ENCODE measurements at regions not wholly inside any gene's neighbourhood (a gene's known extent, or its start where the extent isn't known, plus 50 kb on each side); places are given as distances from the start of the nearest gene placed in this dataset.

GRCh38 chr14:106346084-106346483, 819.7 kb downstream of the TMEM121 start:
- TF ChIP-seq EZH2 (IDR thresholded peaks at IDR 0.05; ENCODE audit: insufficient read depth, poor library complexity, severe bottlenecking) (no peak), EZH2phosphoT487 (IDR thresholded peaks at IDR 0.05; ENCODE audit: insufficient read depth, low read depth) (no peak)
